ENCODE measurements at regions not wholly inside any gene's neighbourhood (a gene's known extent, or its start where the extent isn't known, plus 50 kb on each side); places are given as distances from the start of the nearest gene placed in this dataset.
A peak's percentile ranks its signal among the peaks of the same experiment; 100 is the strongest.

- no peak overlapping the region for H3K4me3 ChIP-seq (replicated peaks in 1 of 2; ENCODE audit: low read depth in 2 of 2, low read length in 2 of 2)
- no peak for DNase-seq (ENCODE audit: low read depth in 2 of 2)
- TF ChIP-seq CTCF (IDR thresholded peaks at IDR 0.05; ENCODE audit: low read depth, low read length): no peak
These were observed 1732.3 kb upstream of the SLC10A2 start for GRCh38 chr13:104798486-104798885.

GRCh38 chr13:104796581-104796980, 1730.4 kb upstream of the SLC10A2 start:
- DNase-seq (ENCODE audit: low read depth in 2 of 2): peak in 1 of 2 donors; percentile 8
- H3K4me3 ChIP-seq (replicated peaks in 1 of 2; ENCODE audit: low read depth in 2 of 2, low read length in 2 of 2): no peak overlapping the region
- no peak for TF ChIP-seq CTCF (IDR thresholded peaks at IDR 0.05; ENCODE audit: low read depth, low read length)

GRCh38 chr13:104785952-104786351, 1719.7 kb upstream of the SLC10A2 start:
- H3K4me3 ChIP-seq (replicated peaks in 1 of 2; ENCODE audit: low read depth in 2 of 2, low read length in 2 of 2): no peak overlapping the region
- peak in 1 of 2 donors; percentile 2 for DNase-seq (ENCODE audit: low read depth in 2 of 2)
- TF ChIP-seq CTCF (IDR thresholded peaks at IDR 0.05; ENCODE audit: low read depth, low read length): no peak

- DNase-seq (ENCODE audit: low read depth in 2 of 2): no peak
- no peak for TF ChIP-seq CTCF (IDR thresholded peaks at IDR 0.05; ENCODE audit: low read depth, low read length)
- no peak overlapping the region for H3K4me3 ChIP-seq (replicated peaks in 1 of 2; ENCODE audit: low read depth in 2 of 2, low read length in 2 of 2)
These were observed 1718.7 kb upstream of the SLC10A2 start for GRCh38 chr13:104784891-104785290.

GRCh38 chr13:104782741-104783140, 1716.5 kb upstream of the SLC10A2 start:
- no peak for TF ChIP-seq CTCF (IDR thresholded peaks at IDR 0.05; ENCODE audit: low read depth, low read length)
- H3K4me3 ChIP-seq (replicated peaks in 1 of 2; ENCODE audit: low read depth in 2 of 2, low read length in 2 of 2): no peak overlapping the region
- no peak for DNase-seq (ENCODE audit: low read depth in 2 of 2)

- no peak overlapping the region for H3K4me3 ChIP-seq (replicated peaks in 1 of 2; ENCODE audit: low read depth in 2 of 2, low read length in 2 of 2)
- DNase-seq (ENCODE audit: low read depth in 2 of 2): peak; percentile 7 to 42
These were observed 1713.2 kb upstream of the SLC10A2 start for GRCh38 chr13:104779311-104779993.

More at GRCh38 chr13:104779311-104779993, 1713.2 kb upstream of the SLC10A2 start:
- no peak for TF ChIP-seq CTCF (IDR thresholded peaks at IDR 0.05; ENCODE audit: low read depth, low read length)
